PFSK-1 (cell line): ENCODE measurements at regions not wholly inside any gene's neighbourhood (a gene's known extent, or its start where the extent isn't known, plus 50 kb on each side); places are given as distances from the start of the nearest gene placed in this dataset.

ENCODE experiments used
- FOXP2 ChIP-seq: optimal IDR thresholded peaks from 2 replicates; pipeline ENCODE3; 2011; ENCODE audit warnings: borderline replicate concordance, control low read depth, inconsistent platforms; ENCODE audit not compliant: insufficient read depth; ENCODE audit errors: extremely low read length, extremely low read depth
- POLR2AphosphoS5 ChIP-seq: IDR thresholded peaks from 2 replicates; pipeline ENCODE4 v1.6.1; 2012; ENCODE audit warnings: low read depth, mild to moderate bottlenecking, control low read depth, low read length, moderate library complexity
- SIN3A ChIP-seq: IDR thresholded peaks from 2 replicates; pipeline ENCODE4 v1.6.1; 2012; ENCODE audit warnings: mild to moderate bottlenecking, low read length, moderate library complexity, borderline replicate concordance; ENCODE audit not compliant: insufficient read depth
- TAF1 ChIP-seq: IDR thresholded peaks from 2 replicates; pipeline ENCODE4 v1.6.1; 2012; ENCODE audit warnings: low read length, control low read depth, borderline replicate concordance; ENCODE audit not compliant: insufficient read depth
- TF ChIP-seq, protein P1 (sequence below), 2 experiments: IDR thresholded peaks; 2 replicates each; pipeline versions ENCODE4 v1.6.1 to v1.8.0; 2011 to 2012; ENCODE audit warnings: low read depth in 2 of 2, low read length in 2 of 2, control low read depth in 1 of 2, inconsistent platforms in 1 of 2, mild to moderate bottlenecking in 1 of 2, moderate library complexity in 1 of 2; ENCODE audit not compliant: insufficient read depth in 1 of 2

GRCh38 chr7:131638641-131639430 lies 82.4 kb upstream of the PODXL start:
- TF ChIP-seq POLR2AphosphoS5 = no peak
- TF ChIP-seq, protein P1, sequence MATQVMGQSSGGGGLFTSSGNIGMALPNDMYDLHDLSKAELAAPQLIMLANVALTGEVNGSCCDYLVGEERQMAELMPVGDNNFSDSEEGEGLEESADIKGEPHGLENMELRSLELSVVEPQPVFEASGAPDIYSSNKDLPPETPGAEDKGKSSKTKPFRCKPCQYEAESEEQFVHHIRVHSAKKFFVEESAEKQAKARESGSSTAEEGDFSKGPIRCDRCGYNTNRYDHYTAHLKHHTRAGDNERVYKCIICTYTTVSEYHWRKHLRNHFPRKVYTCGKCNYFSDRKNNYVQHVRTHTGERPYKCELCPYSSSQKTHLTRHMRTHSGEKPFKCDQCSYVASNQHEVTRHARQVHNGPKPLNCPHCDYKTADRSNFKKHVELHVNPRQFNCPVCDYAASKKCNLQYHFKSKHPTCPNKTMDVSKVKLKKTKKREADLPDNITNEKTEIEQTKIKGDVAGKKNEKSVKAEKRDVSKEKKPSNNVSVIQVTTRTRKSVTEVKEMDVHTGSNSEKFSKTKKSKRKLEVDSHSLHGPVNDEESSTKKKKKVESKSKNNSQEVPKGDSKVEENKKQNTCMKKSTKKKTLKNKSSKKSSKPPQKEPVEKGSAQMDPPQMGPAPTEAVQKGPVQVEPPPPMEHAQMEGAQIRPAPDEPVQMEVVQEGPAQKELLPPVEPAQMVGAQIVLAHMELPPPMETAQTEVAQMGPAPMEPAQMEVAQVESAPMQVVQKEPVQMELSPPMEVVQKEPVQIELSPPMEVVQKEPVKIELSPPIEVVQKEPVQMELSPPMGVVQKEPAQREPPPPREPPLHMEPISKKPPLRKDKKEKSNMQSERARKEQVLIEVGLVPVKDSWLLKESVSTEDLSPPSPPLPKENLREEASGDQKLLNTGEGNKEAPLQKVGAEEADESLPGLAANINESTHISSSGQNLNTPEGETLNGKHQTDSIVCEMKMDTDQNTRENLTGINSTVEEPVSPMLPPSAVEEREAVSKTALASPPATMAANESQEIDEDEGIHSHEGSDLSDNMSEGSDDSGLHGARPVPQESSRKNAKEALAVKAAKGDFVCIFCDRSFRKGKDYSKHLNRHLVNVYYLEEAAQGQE (IDR thresholded peaks at IDR 0.05; ENCODE audit: insufficient read depth in 1 of 2, low read depth in 2 of 2, low read length in 2 of 2) = no peak
- TF ChIP-seq SIN3A = no peak
- no peak for TF ChIP-seq TAF1
- no peak for TF ChIP-seq FOXP2

DNA sequence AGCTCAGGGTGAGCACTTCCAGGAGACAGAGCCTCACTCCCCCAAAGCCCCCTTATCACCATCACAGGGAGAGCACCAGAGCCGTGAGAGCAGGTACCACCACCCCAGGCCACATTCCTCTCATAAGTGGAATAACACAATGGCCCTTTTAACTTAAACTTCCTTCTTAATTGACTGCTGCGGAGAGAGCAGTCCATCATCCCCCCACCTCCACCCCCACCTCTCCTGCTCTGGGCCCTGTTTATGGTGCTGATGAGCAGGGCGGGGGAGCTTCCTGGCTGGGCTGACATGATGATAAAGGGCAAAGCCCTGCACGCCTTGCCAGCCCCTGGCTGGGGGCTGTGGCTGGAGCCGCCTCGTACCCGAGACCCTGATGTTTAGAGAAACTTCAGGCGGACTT lies 81.4 kb upstream of the PODXL start:
- no peak for TF ChIP-seq SIN3A
- TF ChIP-seq FOXP2 = no peak
- no peak for TF ChIP-seq POLR2AphosphoS5
- TF ChIP-seq TAF1 = no peak
- TF ChIP-seq, protein P1 (IDR thresholded peaks at IDR 0.05; ENCODE audit: insufficient read depth in 1 of 2, low read depth in 2 of 2, low read length in 2 of 2) = no peak

DNA sequence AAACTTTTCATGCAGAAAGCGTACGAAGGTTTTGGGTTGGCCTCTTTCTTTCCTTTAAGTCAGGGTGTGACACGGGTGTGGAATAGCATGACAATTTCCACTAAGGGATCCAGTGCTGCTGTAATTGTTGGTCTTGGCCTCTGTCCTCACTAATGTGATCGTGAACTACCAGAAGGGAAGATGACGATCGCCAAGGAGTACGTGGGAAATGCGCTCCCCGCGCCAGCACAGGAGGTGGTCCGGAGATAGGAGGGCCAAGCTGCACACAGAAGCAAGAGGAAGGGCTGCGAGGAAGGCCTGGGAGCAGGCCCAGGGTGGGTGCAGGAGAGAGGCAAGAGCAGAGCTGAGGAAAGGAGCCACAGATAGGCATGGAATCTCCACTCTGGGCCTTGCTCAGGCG lies 79.7 kb upstream of the PODXL start:
- TF ChIP-seq POLR2AphosphoS5 = no peak
- TF ChIP-seq TAF1 = no peak
- TF ChIP-seq FOXP2 = no peak
- no peak for TF ChIP-seq SIN3A
- TF ChIP-seq, protein P1 (IDR thresholded peaks at IDR 0.05; ENCODE audit: insufficient read depth in 1 of 2, low read depth in 2 of 2, low read length in 2 of 2) = no peak

DNA sequence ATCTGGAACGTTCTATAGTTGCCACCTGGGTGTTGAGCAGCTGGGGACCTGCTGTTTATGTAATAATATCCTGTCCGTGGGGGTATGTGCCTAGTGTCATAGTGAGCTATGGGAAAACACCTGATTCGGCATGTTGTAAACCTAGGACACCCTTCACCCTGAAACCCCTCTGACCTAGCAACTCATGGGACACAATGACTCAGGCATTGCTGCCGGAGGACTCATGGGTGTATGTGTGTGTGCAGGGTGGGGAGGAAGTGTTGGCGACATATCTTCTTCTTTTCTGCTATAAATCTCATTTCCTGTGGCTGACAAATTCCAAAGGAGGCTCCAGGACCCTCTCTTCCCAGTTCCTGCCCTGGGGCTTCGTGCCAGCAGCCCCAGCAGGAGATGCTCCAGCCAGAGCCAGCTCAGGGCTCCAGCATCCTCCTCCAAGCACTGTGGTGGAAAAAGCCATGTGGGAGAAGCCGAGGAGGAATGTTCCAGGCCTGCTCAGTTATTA lies 77.0 kb upstream of the PODXL start:
- TF ChIP-seq TAF1 (no peak), SIN3A (no peak), FOXP2 (no peak), POLR2AphosphoS5 (no peak)
- TF ChIP-seq, protein P1 (IDR thresholded peaks at IDR 0.05; ENCODE audit: insufficient read depth in 1 of 2, low read depth in 2 of 2, low read length in 2 of 2) = no peak

- TF ChIP-seq FOXP2 (no peak), SIN3A (no peak), POLR2AphosphoS5 (no peak), TAF1 (no peak)
- TF ChIP-seq, protein P1 (IDR thresholded peaks at IDR 0.05; ENCODE audit: insufficient read depth in 1 of 2, low read depth in 2 of 2, low read length in 2 of 2) = no peak
Observed at GRCh38 chr7:131630427-131630826, 74.0 kb upstream of the PODXL start.
